ENCODE measurements at regions not wholly inside any gene's neighbourhood (a gene's known extent, or its start where the extent isn't known, plus 50 kb on each side); places are given as distances from the start of the nearest gene placed in this dataset.

- H3K4me3 ChIP-seq (ENCODE audit: low read depth, low read length), result no peak overlapping the region
- DNase-seq (ENCODE audit: low read depth), result no peak
- TF ChIP-seq CTCF (IDR thresholded peaks at IDR 0.05; ENCODE audit: insufficient read depth, low read depth, low read length, missing control alignments), result no peak
Observed at GRCh38 chr4:58188316-58188715, 1078.1 kb upstream of the IGFBP7 start.

- no peak overlapping the region for H3K4me3 ChIP-seq (ENCODE audit: low read depth, low read length)
- TF ChIP-seq CTCF (IDR thresholded peaks at IDR 0.05; ENCODE audit: insufficient read depth, low read depth, low read length, missing control alignments), result no peak
- DNase-seq (ENCODE audit: low read depth), result no peak
Observed at GRCh38 chr4:58175024-58175423, 1064.8 kb upstream of the IGFBP7 start.

- no peak for TF ChIP-seq CTCF (IDR thresholded peaks at IDR 0.05; ENCODE audit: insufficient read depth, low read depth, low read length, missing control alignments)
Observed at GRCh38 chr4:58166490-58166889, 1056.3 kb upstream of the IGFBP7 start.

GRCh38 chr4:58163156-58163555 lies 1053.0 kb upstream of the IGFBP7 start:
- TF ChIP-seq CTCF (IDR thresholded peaks at IDR 0.05; ENCODE audit: insufficient read depth, low read depth, low read length, missing control alignments), result no peak
- H3K4me3 ChIP-seq (ENCODE audit: low read depth, low read length), result no peak overlapping the region

More at GRCh38 chr4:58166490-58166889, 1056.3 kb upstream of the IGFBP7 start:
- H3K4me3 ChIP-seq (ENCODE audit: low read depth, low read length), result no peak overlapping the region
- DNase-seq (ENCODE audit: low read depth), result no peak

GRCh38 chr4:58149404-58150085 lies 1039.4 kb upstream of the IGFBP7 start:
- H3K4me3 ChIP-seq (ENCODE audit: low read depth, low read length), result no peak overlapping the region
- no peak for DNase-seq (ENCODE audit: low read depth)
- TF ChIP-seq CTCF (IDR thresholded peaks at IDR 0.05; ENCODE audit: insufficient read depth, low read depth, low read length, missing control alignments), result no peak

More at GRCh38 chr4:58163156-58163555, 1053.0 kb upstream of the IGFBP7 start:
- no peak for DNase-seq (ENCODE audit: low read depth)

GRCh38 chr4:58144721-58145120 lies 1034.5 kb upstream of the IGFBP7 start:
- no peak for DNase-seq (ENCODE audit: low read depth)
- no peak overlapping the region for H3K4me3 ChIP-seq (ENCODE audit: low read depth, low read length)
- no peak for TF ChIP-seq CTCF (IDR thresholded peaks at IDR 0.05; ENCODE audit: insufficient read depth, low read depth, low read length, missing control alignments)

Data from GM12865 (cell line).